B cell (primary cell): ENCODE measurements at regions not wholly inside any gene's neighbourhood (a gene's known extent, or its start where the extent isn't known, plus 50 kb on each side); places are given as distances from the start of the nearest gene placed in this dataset.

ENCODE experiments used
- ATAC-seq: fragments of 200-7000 bp; cut with Tn5 transposase; one replicate; pipeline ENCODE4 v1.10.0; 2021; ENCODE audit warnings: low read depth, mild to moderate bottlenecking, moderate number of reproducible peaks, moderate library complexity
- CTCF ChIA-PET: fragments of 350-600 bp; sonication (Branson Sonifier 250); formaldehyde crosslinking; loops from one replicate; lab custom pipeline; 2021; ENCODE audit warnings: antibody characterized with exemption, inconsistent platforms; lab: Charles Lee
- POLR2A ChIA-PET: fragments of 350-600 bp; sonication (Branson Sonifier 250); formaldehyde crosslinking; loops from one replicate; lab custom pipeline; 2021; ENCODE audit warnings: antibody characterized with exemption; lab: Charles Lee
- DNase-seq: peaks from one replicate; pipeline ENCODE4 v3.0.0; 2013
- H2AFZ ChIP-seq: 2 replicates; pipeline ENCODE4 v1.6.1; 2012; ENCODE audit warnings: mild to moderate bottlenecking, low read depth, low read length; ENCODE audit not compliant: insufficient read depth, poor library complexity, severe bottlenecking
- H3K27ac ChIP-seq, 2 donors: 1 replicate in 1 of 2; 2 replicates in 1 of 2; pipeline ENCODE4 v1.5.1; 2012 to 2013; ENCODE audit warnings: low read length in 2 of 2, mild to moderate bottlenecking in 2 of 2, moderate library complexity in 1 of 2
- H3K27me3 ChIP-seq, 4 experiments: fragments of 200-600 bp in 1 of 4; sonication (generic) in 1 of 4; replicated peaks in 1 of 4; 1 replicate in 2 of 4; 2 replicates in 2 of 4; pipeline versions ENCODE4 v1.6.1 to v1.7.0; 2013 to 2016; ENCODE audit warnings: low read length in 3 of 4, mild to moderate bottlenecking in 2 of 4, mixed read lengths in 1 of 4, moderate library complexity in 1 of 4; ENCODE audit not compliant: insufficient read depth in 4 of 4, control insufficient read depth in 3 of 4; ENCODE audit errors: control extremely low read depth in 1 of 4
- H3K36me3 ChIP-seq, 2 experiments: replicated peaks in 1 of 2; 1 replicate in 1 of 2; 2 replicates in 1 of 2; pipeline versions ENCODE4 v1.6.1 to v1.7.1; 2013; ENCODE audit warnings: low read length in 1 of 2; ENCODE audit not compliant: insufficient read depth in 2 of 2, control insufficient read depth in 1 of 2; ENCODE audit errors: control extremely low read depth in 1 of 2, extremely low read depth in 1 of 2
- H3K4me1 ChIP-seq, 2 donors: fragments of 200-600 bp in 1 of 2; sonication (generic) in 1 of 2; 1 replicate in 1 of 2; 2 replicates in 1 of 2; pipeline versions ENCODE4 v1.5.1 to v1.6.1; 2013 to 2017; ENCODE audit warnings: low read length in 2 of 2; ENCODE audit not compliant: control insufficient read depth in 2 of 2, insufficient read depth in 2 of 2
- H3K4me2 ChIP-seq: replicated peaks from 2 replicates; pipeline ENCODE3; 2012; ENCODE audit warnings: mild to moderate bottlenecking, low read depth, low read length; ENCODE audit not compliant: poor library complexity, severe bottlenecking
- H3K4me3 ChIP-seq, 5 experiments: fragments of 200-600 bp in 1 of 5; sonication (generic) in 1 of 5; 1 replicate in 3 of 5; 2 replicates in 2 of 5; pipeline versions ENCODE4 v1.5.1 to v1.7.0; 2011 to 2016; ENCODE audit warnings: low read length in 4 of 5, mild to moderate bottlenecking in 4 of 5, low read depth in 2 of 5, control low read depth in 1 of 5, moderate library complexity in 1 of 5; ENCODE audit not compliant: insufficient read depth in 1 of 5; ENCODE audit errors: control extremely low read depth in 1 of 5, extremely low read depth in 1 of 5
- H3K79me2 ChIP-seq: fragments of 200-600 bp; sonication (generic); one replicate; pipeline ENCODE4 v1.6.0; 2016; ENCODE audit warnings: low read length; ENCODE audit not compliant: control insufficient read depth, insufficient read depth
- H3K9ac ChIP-seq: fragments of 200-600 bp; sonication (generic); 2 replicates; pipeline ENCODE4 v1.6.1; 2017; ENCODE audit warnings: mild to moderate bottlenecking, low read length, moderate library complexity
- H3K9me3 ChIP-seq, 3 donors: one replicate each; pipeline versions ENCODE4 v1.6.1 to v1.7.1; 2013; ENCODE audit warnings: low read length in 2 of 3; ENCODE audit not compliant: control insufficient read depth in 2 of 3, insufficient read depth in 1 of 3; ENCODE audit errors: control extremely low read depth in 1 of 3
- H4K20me1 ChIP-seq: 2 replicates; pipeline ENCODE4 v1.6.0; 2012; ENCODE audit warnings: mild to moderate bottlenecking, low read length; ENCODE audit not compliant: insufficient read depth, control insufficient read depth, poor library complexity, severe bottlenecking
- H3K27ac Mint-ChIP-seq: one replicate; pipeline ENCODE4 v1.8.0; 2021; ENCODE audit warnings: mixed read lengths
- H3K27me3 Mint-ChIP-seq: one replicate; pipeline ENCODE4 v1.8.0; 2021; ENCODE audit warnings: mixed read lengths
- H3K4me1 Mint-ChIP-seq: one replicate; pipeline ENCODE4 v1.8.0; 2021; ENCODE audit warnings: mixed read lengths
- H3K4me3 Mint-ChIP-seq: one replicate; pipeline ENCODE4 v1.8.0; 2021; ENCODE audit warnings: mixed read lengths
- H3K9me3 Mint-ChIP-seq: one replicate; pipeline ENCODE4 v1.8.0; 2022; ENCODE audit warnings: mixed read lengths; ENCODE audit not compliant: insufficient read depth
- EZH2 ChIP-seq: IDR thresholded peaks from 2 replicates; pipeline ENCODE4 v1.6.1; 2012; ENCODE audit warnings: borderline replicate concordance, low read depth, mild to moderate bottlenecking, moderate library complexity, low read length; ENCODE audit not compliant: insufficient read depth, poor library complexity, severe bottlenecking
- WGBS: methylation state at CpG from one replicate; pipeline ENCODE4 v1.1.5; 2013; ENCODE audit warnings: missing lambda C conversion rate; ENCODE audit not compliant: insufficient coverage; 5-methylcytosine and 5-hydroxymethylcytosine counted together
- intact Hi-C: fragments of 100-400 bp; cut with micrococcal nuclease; formaldehyde crosslinking; loops from one replicate; pipeline ENCODE4 v1.10.0; 2022
- TF ChIP-seq, protein P1 (sequence below): fragments of 200-600 bp; IDR thresholded peaks from one replicate; pipeline ENCODE4 v1.8.0; 2022; ENCODE audit warnings: antibody characterized with exemption, mild to moderate bottlenecking

DNA sequence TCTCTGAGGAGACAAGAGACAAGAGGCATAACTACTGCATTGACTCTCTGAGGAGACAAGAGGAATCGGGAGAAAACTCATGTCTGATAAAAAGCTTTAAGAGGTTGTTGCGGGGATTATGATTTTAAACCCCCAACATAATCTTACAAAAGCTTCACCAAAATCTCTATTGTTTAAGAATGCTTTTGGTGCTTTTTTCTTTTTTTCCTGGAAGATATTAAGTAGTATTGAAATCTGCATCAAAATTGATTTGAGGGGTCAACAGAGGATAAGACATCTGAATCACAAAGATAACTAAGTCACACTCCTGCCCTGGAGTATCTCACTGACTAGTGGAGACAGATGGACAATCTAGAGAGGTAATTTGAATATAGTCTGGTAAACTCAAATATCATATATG is 115.6 kb upstream of the MROH9 start:
- ChIA-PET CTCF (no interaction called here), POLR2A (no interaction called here)
- Histone ChIP-seq H3K4me3 (no peak overlapping the region), H3K9ac (no peak overlapping the region), H3K4me1 (no peaks in the 10 kb centered on the region), H3K4me2 (no peak overlapping the region), H3K36me3 (no peaks in the 10 kb centered on the region), H3K79me2 (no peaks in the 10 kb centered on the region), H2AFZ (no peak overlapping the region), H3K27ac (no peak overlapping the region), H4K20me1 (no peaks in the 10 kb centered on the region), H3K27me3 (no peaks in the 10 kb centered on the region), H3K9me3 (no peaks in the 10 kb centered on the region)
- H3K27me3 Mint-ChIP-seq, result no peaks in the 10 kb centered on the region
- no CpG with 5 or more reads among the region's 2 CpGs for WGBS
- H3K4me3 Mint-ChIP-seq, result no peak overlapping the region
- no peak overlapping the region for H3K27ac Mint-ChIP-seq
- ATAC-seq, result no peak
- DNase-seq, result no peak
- peaks cover 2% of the 10 kb centered on the region for H3K9me3 Mint-ChIP-seq
- no peaks in the 10 kb centered on the region for H3K4me1 Mint-ChIP-seq
- intact Hi-C loops, result no loop called here
- TF ChIP-seq, protein P1, sequence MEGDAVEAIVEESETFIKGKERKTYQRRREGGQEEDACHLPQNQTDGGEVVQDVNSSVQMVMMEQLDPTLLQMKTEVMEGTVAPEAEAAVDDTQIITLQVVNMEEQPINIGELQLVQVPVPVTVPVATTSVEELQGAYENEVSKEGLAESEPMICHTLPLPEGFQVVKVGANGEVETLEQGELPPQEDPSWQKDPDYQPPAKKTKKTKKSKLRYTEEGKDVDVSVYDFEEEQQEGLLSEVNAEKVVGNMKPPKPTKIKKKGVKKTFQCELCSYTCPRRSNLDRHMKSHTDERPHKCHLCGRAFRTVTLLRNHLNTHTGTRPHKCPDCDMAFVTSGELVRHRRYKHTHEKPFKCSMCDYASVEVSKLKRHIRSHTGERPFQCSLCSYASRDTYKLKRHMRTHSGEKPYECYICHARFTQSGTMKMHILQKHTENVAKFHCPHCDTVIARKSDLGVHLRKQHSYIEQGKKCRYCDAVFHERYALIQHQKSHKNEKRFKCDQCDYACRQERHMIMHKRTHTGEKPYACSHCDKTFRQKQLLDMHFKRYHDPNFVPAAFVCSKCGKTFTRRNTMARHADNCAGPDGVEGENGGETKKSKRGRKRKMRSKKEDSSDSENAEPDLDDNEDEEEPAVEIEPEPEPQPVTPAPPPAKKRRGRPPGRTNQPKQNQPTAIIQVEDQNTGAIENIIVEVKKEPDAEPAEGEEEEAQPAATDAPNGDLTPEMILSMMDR, result no peak
- TF ChIP-seq EZH2, result no peak

DNA sequence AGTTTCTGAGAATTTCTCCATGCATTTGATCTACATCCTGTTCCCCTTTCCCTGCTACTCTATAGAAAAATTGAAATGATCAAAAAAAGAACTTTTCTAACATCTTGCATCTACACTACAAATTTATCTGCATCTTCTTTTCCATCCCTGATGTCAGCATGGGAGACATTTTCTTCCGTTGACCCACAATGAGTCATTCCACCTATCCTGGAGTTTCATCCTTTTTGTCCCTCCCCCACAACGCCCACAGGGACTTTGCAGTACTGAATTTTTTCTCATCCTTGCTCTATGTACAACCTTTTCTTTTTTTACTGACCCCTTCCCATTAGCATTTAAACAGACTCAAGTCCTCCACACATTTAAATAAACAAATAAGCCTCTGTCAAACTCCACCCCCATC is 112.2 kb upstream of the MROH9 start:
- Histone ChIP-seq H3K27me3 (no peaks in the 10 kb centered on the region), H4K20me1 (no peaks in the 10 kb centered on the region), H3K9me3 (no peaks in the 10 kb centered on the region), H2AFZ (no peak overlapping the region), H3K27ac (no peak overlapping the region), H3K4me2 (no peak overlapping the region), H3K79me2 (no peaks in the 10 kb centered on the region), H3K4me1 (no peaks in the 10 kb centered on the region), H3K9ac (no peak overlapping the region), H3K4me3 (no peak overlapping the region), H3K36me3 (no peaks in the 10 kb centered on the region)
- TF ChIP-seq, protein P1, result no peak
- no peak for TF ChIP-seq EZH2
- DNase-seq (no peak), ATAC-seq (no peak)
- Mint-ChIP-seq H3K9me3 (no peaks in the 10 kb centered on the region), H3K27ac (no peak overlapping the region), H3K4me1 (no peaks in the 10 kb centered on the region), H3K4me3 (no peak overlapping the region), H3K27me3 (no peaks in the 10 kb centered on the region)
- CTCF ChIA-PET, result no interaction called here
- POLR2A ChIA-PET, result no interaction called here
- 78% methylated on average over 2 of the region's 2 CpGs for WGBS
- intact Hi-C loops, result no loop called here
